ENCODE measurements at regions not wholly inside any gene's neighbourhood (a gene's known extent, or its start where the extent isn't known, plus 50 kb on each side); places are given as distances from the start of the nearest gene placed in this dataset.
A peak's percentile ranks its signal among the peaks of the same experiment; 100 is the strongest.
"Not testable (repeated sequence)": the region's sequence is repeated elsewhere in the genome, so short reads cannot be mapped to it uniquely, and the experiment has no call there.

DNA sequence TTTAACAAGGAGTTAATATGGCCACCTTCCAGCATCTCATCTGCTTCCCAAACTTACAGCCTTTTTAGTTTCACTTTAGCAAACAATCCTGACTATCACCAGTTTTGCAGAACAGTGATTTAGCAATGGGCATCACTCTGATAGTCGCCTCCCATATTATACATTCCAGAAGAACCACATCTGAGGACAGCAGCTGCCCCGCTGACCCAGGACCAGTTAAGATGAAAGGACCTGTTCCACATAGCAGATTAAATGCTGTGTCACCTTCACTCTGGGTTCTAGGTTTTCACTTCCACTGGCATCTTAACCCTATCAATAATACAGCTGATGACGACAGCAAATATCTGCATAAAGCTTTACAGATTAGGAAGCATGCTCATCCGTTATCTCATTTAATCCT, 99.8 kb downstream of the TRIM69 start:
- Histone ChIP-seq H3K27ac (no peak overlapping the region), H3K27me3 (ENCODE audit: insufficient read depth, low read depth, severe bottlenecking) (no peaks in the 10 kb centered on the region), H3K36me3 (no peaks in the 10 kb centered on the region), H3K4me3 (ENCODE audit: low read depth, low read length) (no peak overlapping the region), H3K9me3 (ENCODE audit: severe bottlenecking) (no peaks in the 10 kb centered on the region)
- TF ChIP-seq, protein P1, sequence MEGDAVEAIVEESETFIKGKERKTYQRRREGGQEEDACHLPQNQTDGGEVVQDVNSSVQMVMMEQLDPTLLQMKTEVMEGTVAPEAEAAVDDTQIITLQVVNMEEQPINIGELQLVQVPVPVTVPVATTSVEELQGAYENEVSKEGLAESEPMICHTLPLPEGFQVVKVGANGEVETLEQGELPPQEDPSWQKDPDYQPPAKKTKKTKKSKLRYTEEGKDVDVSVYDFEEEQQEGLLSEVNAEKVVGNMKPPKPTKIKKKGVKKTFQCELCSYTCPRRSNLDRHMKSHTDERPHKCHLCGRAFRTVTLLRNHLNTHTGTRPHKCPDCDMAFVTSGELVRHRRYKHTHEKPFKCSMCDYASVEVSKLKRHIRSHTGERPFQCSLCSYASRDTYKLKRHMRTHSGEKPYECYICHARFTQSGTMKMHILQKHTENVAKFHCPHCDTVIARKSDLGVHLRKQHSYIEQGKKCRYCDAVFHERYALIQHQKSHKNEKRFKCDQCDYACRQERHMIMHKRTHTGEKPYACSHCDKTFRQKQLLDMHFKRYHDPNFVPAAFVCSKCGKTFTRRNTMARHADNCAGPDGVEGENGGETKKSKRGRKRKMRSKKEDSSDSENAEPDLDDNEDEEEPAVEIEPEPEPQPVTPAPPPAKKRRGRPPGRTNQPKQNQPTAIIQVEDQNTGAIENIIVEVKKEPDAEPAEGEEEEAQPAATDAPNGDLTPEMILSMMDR (IDR thresholded peaks at IDR 0.05; ENCODE audit: low read depth, low read length), result no peak
- no peak for DNase-seq

DNA sequence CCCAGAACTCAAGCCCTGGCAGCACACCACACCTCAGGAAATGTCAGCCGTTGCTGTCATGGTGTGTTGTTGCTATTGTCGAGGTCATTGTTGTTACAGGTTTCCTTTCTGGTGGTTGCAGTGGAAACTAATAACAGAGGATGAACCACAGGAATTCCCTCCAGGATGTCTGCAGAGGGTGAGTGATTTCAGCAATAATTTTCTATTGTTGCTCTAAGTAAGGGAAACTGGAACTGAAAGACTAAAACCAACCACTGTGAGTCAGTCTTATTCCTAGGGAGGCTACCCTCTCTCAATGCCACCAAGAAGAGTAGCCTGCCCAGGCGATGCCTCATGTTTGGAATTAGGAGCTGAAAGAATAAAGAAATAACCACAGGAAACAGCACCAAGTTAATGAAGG, 102.6 kb downstream of the TRIM69 start:
- not testable (repeated sequence) for H3K27ac ChIP-seq; H3K9me3 ChIP-seq (ENCODE audit: severe bottlenecking); H3K36me3 ChIP-seq; H3K27me3 ChIP-seq (ENCODE audit: insufficient read depth, low read depth, severe bottlenecking); H3K4me3 ChIP-seq (ENCODE audit: low read depth, low read length); DNase-seq

DNA sequence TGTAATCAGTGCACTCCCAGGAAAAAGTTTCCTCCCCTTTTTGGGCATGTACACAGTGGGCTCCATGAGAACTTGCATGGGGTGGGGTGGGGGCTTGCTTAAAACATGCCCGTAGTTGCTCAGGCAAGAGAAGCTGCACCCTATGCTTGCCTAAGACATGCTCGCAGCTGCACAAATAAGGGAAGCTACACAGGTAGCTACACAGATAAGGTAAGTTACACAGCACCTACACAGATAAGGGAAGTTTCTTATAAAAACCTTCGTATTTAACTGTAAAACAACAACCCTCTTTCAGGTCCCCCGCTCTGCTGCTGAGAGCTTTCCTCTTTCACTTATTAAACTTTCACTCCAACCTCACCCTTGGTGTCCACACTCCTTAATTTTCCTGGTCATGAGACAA, 105.4 kb downstream of the TRIM69 start:
- H3K27ac ChIP-seq, H3K36me3 ChIP-seq: not testable (repeated sequence)

DNA sequence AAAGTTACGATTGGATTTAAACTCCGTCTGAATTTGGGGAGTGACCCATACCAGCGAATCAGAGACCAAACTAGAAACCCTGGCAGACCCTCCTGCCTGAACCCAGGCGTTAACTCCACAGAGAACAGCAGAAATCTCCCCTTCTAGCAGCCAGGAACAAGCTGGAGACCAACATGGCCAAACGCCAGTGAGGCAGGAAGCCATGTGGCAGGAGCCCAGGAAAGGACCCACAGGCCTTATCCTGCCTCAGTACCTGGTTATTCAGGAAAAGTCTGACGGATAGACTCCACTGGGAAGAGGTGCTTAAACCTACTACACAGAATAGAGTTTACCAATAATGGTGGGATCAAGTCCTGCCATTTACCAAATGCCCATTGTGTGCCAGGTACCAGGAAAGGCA, 106.6 kb downstream of the TRIM69 start:
- DNase-seq; H3K27me3 ChIP-seq (ENCODE audit: insufficient read depth, low read depth, severe bottlenecking); H3K9me3 ChIP-seq (ENCODE audit: severe bottlenecking); H3K4me3 ChIP-seq (ENCODE audit: low read depth, low read length); H3K36me3 ChIP-seq; H3K27ac ChIP-seq: not testable (repeated sequence)

More for the DNA sequence above, 105.4 kb downstream of the TRIM69 start:
- not testable (repeated sequence) for DNase-seq; H3K9me3 ChIP-seq (ENCODE audit: severe bottlenecking); H3K4me3 ChIP-seq (ENCODE audit: low read depth, low read length); H3K27me3 ChIP-seq (ENCODE audit: insufficient read depth, low read depth, severe bottlenecking)

DNA sequence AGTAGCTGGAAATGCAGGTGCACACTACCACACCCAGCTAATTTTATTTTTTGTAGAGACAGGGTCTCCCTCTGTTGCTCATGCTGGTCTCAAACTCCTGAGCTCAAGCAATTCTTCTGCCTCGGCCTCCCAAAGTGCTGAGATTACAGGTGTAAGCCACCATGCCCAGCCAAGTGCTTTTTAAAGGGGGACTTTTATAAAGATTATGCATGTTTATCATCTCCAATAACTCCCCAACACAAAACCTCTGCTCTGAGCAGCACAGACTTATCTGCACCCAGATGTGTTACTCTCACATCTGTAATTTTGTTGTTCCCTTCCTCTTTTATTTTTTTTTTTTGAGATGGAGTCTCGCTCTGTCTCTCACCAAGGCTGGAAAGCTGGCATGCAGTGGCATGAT, 108.6 kb downstream of the TRIM69 start:
- not testable (repeated sequence) for H3K36me3 ChIP-seq; H3K27me3 ChIP-seq (ENCODE audit: insufficient read depth, low read depth, severe bottlenecking); H3K27ac ChIP-seq; H3K4me3 ChIP-seq (ENCODE audit: low read depth, low read length); H3K9me3 ChIP-seq (ENCODE audit: severe bottlenecking); DNase-seq

DNA sequence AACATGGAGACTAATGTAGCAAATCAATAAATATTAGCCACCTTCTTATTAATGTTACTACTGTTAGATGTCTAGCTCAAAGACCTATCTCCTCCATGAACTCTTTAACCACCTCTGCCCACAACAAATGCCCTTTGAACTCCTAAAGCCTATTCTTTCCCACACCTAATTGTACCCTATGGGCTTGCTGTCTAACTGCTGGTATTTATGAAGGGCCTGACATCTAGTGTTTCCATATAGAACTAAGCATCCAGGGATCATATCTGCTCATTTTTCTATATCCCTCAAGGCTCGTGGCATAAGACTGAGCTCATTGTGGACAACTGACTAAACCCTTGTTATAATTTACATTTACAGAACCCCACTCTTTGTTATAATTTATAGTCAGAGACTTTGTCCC, 109.8 kb downstream of the TRIM69 start:
- not testable (repeated sequence) for H3K36me3 ChIP-seq; H3K9me3 ChIP-seq (ENCODE audit: severe bottlenecking); H3K27me3 ChIP-seq (ENCODE audit: insufficient read depth, low read depth, severe bottlenecking); DNase-seq; H3K27ac ChIP-seq; H3K4me3 ChIP-seq (ENCODE audit: low read depth, low read length)

DNA sequence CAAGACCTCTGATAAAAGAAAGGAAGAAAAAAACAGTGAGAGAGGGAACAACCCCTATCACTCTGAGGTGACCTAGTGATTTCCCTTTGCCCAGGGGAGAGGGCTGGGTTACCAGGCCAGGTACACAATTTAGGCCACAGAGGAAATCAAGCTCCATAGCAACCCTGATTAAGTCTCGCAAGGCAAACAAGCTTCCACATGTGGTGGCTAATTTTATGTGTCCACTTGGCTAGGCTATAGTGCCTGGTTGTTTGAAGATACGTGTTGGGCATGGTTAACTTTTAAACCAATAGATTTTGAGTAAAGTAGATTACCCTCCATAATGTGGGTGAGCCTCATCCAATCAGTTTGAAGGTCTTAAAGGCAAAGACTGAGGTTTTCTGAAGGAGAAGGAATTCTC, 108.9 kb upstream of the TERB2 start:
- not testable (repeated sequence) for H3K27me3 ChIP-seq (ENCODE audit: insufficient read depth, low read depth, severe bottlenecking); H3K4me3 ChIP-seq (ENCODE audit: low read depth, low read length); H3K9me3 ChIP-seq (ENCODE audit: severe bottlenecking); H3K36me3 ChIP-seq; H3K27ac ChIP-seq; DNase-seq

DNA sequence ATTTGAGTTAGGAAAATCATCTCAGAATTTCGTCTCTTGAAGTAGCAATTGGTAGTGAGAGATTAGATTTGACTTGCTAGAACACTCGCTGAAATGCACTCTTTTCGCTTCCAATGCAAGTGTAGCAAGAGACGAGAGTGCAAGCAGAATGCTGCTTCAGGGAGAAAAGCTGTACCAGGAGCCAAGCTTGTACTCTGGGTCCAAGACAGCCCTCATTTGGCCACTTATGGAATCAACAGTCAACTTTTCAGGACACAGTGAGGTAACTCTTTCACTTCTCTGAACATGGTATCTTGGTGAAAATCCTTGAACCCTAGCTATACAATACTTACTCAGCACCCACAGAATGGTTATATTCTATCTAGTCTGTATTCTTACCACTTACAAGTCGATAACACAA, 107.6 kb upstream of the TERB2 start:
- DNase-seq; H3K36me3 ChIP-seq; H3K9me3 ChIP-seq (ENCODE audit: severe bottlenecking); H3K27me3 ChIP-seq (ENCODE audit: insufficient read depth, low read depth, severe bottlenecking); H3K4me3 ChIP-seq (ENCODE audit: low read depth, low read length); H3K27ac ChIP-seq: not testable (repeated sequence)
- TF ChIP-seq, protein P1 (IDR thresholded peaks at IDR 0.05; ENCODE audit: low read depth, low read length), result 0 out of 2 replicates have a peak, but pooled peaks have one; percentile 14

DNA sequence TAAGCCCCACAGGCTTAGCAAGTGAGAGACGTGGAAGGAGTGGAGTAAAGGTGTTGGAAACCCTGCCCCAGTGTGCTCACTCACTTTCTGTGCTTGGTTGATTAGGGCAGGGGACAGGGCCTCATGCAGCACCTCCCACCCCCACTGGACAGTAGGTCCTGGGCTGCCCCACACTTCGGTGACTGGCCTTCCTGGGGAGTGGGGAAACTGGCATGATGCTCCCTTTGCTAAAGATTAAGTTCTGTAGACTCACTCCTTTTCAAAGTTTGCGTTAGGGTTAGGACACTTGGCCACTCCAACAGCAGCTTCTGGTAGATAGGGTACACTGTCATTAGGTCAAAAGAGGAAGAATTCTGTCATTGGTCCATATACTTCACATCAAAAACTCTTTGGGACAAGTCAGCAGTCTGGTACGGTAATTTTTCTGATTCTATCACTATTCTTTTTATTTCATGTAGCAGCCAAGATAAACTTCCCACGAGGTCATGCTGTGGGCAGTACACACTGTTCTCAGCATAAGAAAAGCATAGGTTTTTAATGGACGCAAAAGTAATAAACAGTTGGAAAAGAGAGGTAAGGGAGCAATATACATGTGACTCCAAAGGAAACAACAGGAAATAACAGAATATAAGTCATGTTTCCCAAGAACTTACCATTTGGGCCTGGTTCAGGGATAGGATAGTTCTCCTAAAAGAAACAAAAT, 106.6 kb upstream of the TERB2 start:
- DNase-seq; H3K27me3 ChIP-seq (ENCODE audit: insufficient read depth, low read depth, severe bottlenecking); H3K27ac ChIP-seq; H3K9me3 ChIP-seq (ENCODE audit: severe bottlenecking); H3K4me3 ChIP-seq (ENCODE audit: low read depth, low read length); H3K36me3 ChIP-seq: not testable (repeated sequence)
